ENCODE measurements at regions not wholly inside any gene's neighbourhood (a gene's known extent, or its start where the extent isn't known, plus 50 kb on each side); places are given as distances from the start of the nearest gene placed in this dataset.

- TF ChIP-seq SRF (IDR thresholded peaks at IDR 0.05; ENCODE audit: low read depth in 2 of 2, low read length in 2 of 2): no peak
- no peak for TF ChIP-seq ZBTB40 (IDR thresholded peaks at IDR 0.05; ENCODE audit: borderline replicate concordance)
- TF ChIP-seq ZNF592 (IDR thresholded peaks at IDR 0.05): no peak
- TF ChIP-seq JUND (IDR thresholded peaks at IDR 0.05; ENCODE audit: low read depth, low read length): no peak
- no peak for TF ChIP-seq ESRRA (IDR thresholded peaks at IDR 0.05; ENCODE audit: low read length)
- TF ChIP-seq SIX5 (IDR thresholded peaks at IDR 0.05; ENCODE audit: low read depth, low read length, severe bottlenecking): no peak
- TF ChIP-seq SMC3 (IDR thresholded peaks at IDR 0.05; ENCODE audit: borderline replicate concordance, low read length): no peak
- TF ChIP-seq CTCF (IDR thresholded peaks at IDR 0.05 in 2 of 3, conservative IDR thresholded peaks at IDR 0.05 in 1 of 3; ENCODE audit: control insufficient read depth in 2 of 3, extremely low read depth in 1 of 3, insufficient read depth in 1 of 3, low read depth in 3 of 3, low read length in 3 of 3): no peak
- no peak for TF ChIP-seq POLR2A (IDR thresholded peaks at IDR 0.05; ENCODE audit: low read depth, low read length)
- TF ChIP-seq POLR2AphosphoS5 (IDR thresholded peaks at IDR 0.05; ENCODE audit: low read length): no peak
- no peak for TF ChIP-seq MEF2A (IDR thresholded peaks at IDR 0.05; ENCODE audit: insufficient read depth, low read depth, low read length)
- no peak for TF ChIP-seq CEBPB (IDR thresholded peaks at IDR 0.05; ENCODE audit: borderline replicate concordance in 1 of 2, low read depth in 2 of 2, low read length in 2 of 2)
- no peak for TF ChIP-seq EP300 (IDR thresholded peaks at IDR 0.05; ENCODE audit: borderline replicate concordance in 1 of 2, control insufficient read depth in 1 of 2, low read depth in 2 of 2, low read length in 2 of 2)
- TF ChIP-seq ZBTB11 (CRISPR knock-in tag; IDR thresholded peaks at IDR 0.05): no peak
Measured at GRCh38 chr13:74557870-74558269, 423.7 kb upstream of the KLF12 start.
